Hepatocyte (in vitro differentiated cells): ENCODE measurements at regions not wholly inside any gene's neighbourhood (a gene's known extent, or its start where the extent isn't known, plus 50 kb on each side); places are given as distances from the start of the nearest gene placed in this dataset.

Experiments
- CTCF ChIP-seq: fragments of 200-600 bp; sonication (generic); IDR thresholded peaks from 2 replicates; pipeline ENCODE4 v1.5.1; 2016; ENCODE audit warnings: antibody characterized with exemption, mild to moderate bottlenecking; ENCODE audit not compliant: poor library complexity
- EZH2 ChIP-seq: fragments of 200-600 bp; sonication (generic); IDR thresholded peaks from 2 replicates; pipeline ENCODE4 v1.6.1; 2016; ENCODE audit warnings: antibody characterized with exemption, mild to moderate bottlenecking, borderline replicate concordance

- no peak for TF ChIP-seq CTCF
- TF ChIP-seq EZH2, result no peak
Observed at GRCh38 chr3:177693616-177694264, 496.5 kb upstream of the TBL1XR1 start.
